Osteoblast (primary cell): ENCODE measurements at regions not wholly inside any gene's neighbourhood (a gene's known extent, or its start where the extent isn't known, plus 50 kb on each side); places are given as distances from the start of the nearest gene placed in this dataset. TPM values are rescaled to one million over a fixed set of nuclear protein-coding genes. Genes with fewer than 3 reads are reported as not detected.

Source experiments
- DNase-seq: peaks from one replicate; pipeline ENCODE4 v3.0.0; 2011; ENCODE audit warnings: low spot score, mixed read lengths; ENCODE audit not compliant: insufficient read length; ENCODE audit errors: missing footprints
- H2AFZ ChIP-seq: 2 replicates; pipeline ENCODE4 v1.6.0; 2011; ENCODE audit warnings: mild to moderate bottlenecking, low read length
- H3K27ac ChIP-seq: 2 replicates; pipeline ENCODE4 v1.5.1; 2011; ENCODE audit warnings: mild to moderate bottlenecking, low read depth, low read length, moderate library complexity
- H3K27me3 ChIP-seq: 2 replicates; pipeline ENCODE4 v1.6.0; 2012; ENCODE audit warnings: mild to moderate bottlenecking, control low read depth, inconsistent platforms, low read length, moderate library complexity; ENCODE audit not compliant: insufficient read depth
- H3K36me3 ChIP-seq: 2 replicates; pipeline ENCODE4 v1.5.1; 2011; ENCODE audit warnings: mild to moderate bottlenecking, low read length, control low read depth, moderate library complexity; ENCODE audit not compliant: insufficient read depth
- H3K4me1 ChIP-seq: 2 replicates; pipeline ENCODE4 v1.5.1; 2011; ENCODE audit warnings: mild to moderate bottlenecking, low read length, control low read depth, moderate library complexity; ENCODE audit not compliant: insufficient read depth
- H3K4me2 ChIP-seq: 2 replicates; pipeline ENCODE4 v1.6.0; 2011; ENCODE audit warnings: mild to moderate bottlenecking, low read length; ENCODE audit not compliant: insufficient read depth
- H3K4me3 ChIP-seq: fragments of 200-600 bp; sonication (generic); 3 replicates; pipeline ENCODE4 v1.5.1; 2012; ENCODE audit warnings: mild to moderate bottlenecking, low read length, inconsistent platforms; ENCODE audit not compliant: insufficient read depth
- H3K79me2 ChIP-seq: 2 replicates; pipeline ENCODE4 v1.6.0; 2012; ENCODE audit warnings: mild to moderate bottlenecking, low read length, control low read depth, inconsistent platforms; ENCODE audit not compliant: insufficient read depth
- H3K9me3 ChIP-seq: 2 replicates; pipeline ENCODE4 v1.5.1; 2011; ENCODE audit warnings: low read depth, low read length, control low read depth
- H4K20me1 ChIP-seq: 2 replicates; pipeline ENCODE4 v1.6.0; 2012; ENCODE audit warnings: mild to moderate bottlenecking, low read length, control low read depth; ENCODE audit not compliant: insufficient read depth
- small RNA-seq: library from RNA; depleted of rRNA; stranded (forward); fragments of <200 nt; gene quantifications from one replicate; pipeline ENCODE3, GENCODE V24; 2012
- TF ChIP-seq, protein P1 (sequence below): IDR thresholded peaks from 2 replicates; pipeline ENCODE4 v1.5.1; 2011; ENCODE audit warnings: mild to moderate bottlenecking, low read depth, low read length, moderate library complexity; ENCODE audit errors: extremely low read depth

GRCh38 chr1:9482403-9482802 is 56.9 kb upstream of the SLC25A33 start:
- no peak overlapping the region for H2AFZ ChIP-seq
- no peaks in the 10 kb centered on the region for H3K9me3 ChIP-seq
- TF ChIP-seq, protein P1, sequence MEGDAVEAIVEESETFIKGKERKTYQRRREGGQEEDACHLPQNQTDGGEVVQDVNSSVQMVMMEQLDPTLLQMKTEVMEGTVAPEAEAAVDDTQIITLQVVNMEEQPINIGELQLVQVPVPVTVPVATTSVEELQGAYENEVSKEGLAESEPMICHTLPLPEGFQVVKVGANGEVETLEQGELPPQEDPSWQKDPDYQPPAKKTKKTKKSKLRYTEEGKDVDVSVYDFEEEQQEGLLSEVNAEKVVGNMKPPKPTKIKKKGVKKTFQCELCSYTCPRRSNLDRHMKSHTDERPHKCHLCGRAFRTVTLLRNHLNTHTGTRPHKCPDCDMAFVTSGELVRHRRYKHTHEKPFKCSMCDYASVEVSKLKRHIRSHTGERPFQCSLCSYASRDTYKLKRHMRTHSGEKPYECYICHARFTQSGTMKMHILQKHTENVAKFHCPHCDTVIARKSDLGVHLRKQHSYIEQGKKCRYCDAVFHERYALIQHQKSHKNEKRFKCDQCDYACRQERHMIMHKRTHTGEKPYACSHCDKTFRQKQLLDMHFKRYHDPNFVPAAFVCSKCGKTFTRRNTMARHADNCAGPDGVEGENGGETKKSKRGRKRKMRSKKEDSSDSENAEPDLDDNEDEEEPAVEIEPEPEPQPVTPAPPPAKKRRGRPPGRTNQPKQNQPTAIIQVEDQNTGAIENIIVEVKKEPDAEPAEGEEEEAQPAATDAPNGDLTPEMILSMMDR: no peak
- no peak overlapping the region for H3K4me3 ChIP-seq
- no peaks in the 10 kb centered on the region for H3K4me1 ChIP-seq
- H3K79me2 ChIP-seq: no peaks in the 10 kb centered on the region
- no peak overlapping the region for H3K4me2 ChIP-seq
- H4K20me1 ChIP-seq: no peaks in the 10 kb centered on the region
- H3K27me3 ChIP-seq: peaks cover 17% of the 10 kb centered on the region
- no peak overlapping the region for H3K27ac ChIP-seq
- DNase-seq: no peak
- H3K36me3 ChIP-seq: no peaks in the 10 kb centered on the region

GRCh38 chr1:9482816-9483572 is 56.3 kb upstream of the SLC25A33 start:
- Histone ChIP-seq H3K4me2 (no peak overlapping the region), H3K4me3 (no peak overlapping the region), H3K27me3 (peaks cover 17% of the 10 kb centered on the region), H3K36me3 (no peaks in the 10 kb centered on the region), H2AFZ (no peak overlapping the region), H3K9me3 (no peaks in the 10 kb centered on the region), H4K20me1 (no peaks in the 10 kb centered on the region), H3K79me2 (no peaks in the 10 kb centered on the region), H3K27ac (no peak overlapping the region), H3K4me1 (no peaks in the 10 kb centered on the region)
- TF ChIP-seq, protein P1: no peak
- DNase-seq: no peak

DNA sequence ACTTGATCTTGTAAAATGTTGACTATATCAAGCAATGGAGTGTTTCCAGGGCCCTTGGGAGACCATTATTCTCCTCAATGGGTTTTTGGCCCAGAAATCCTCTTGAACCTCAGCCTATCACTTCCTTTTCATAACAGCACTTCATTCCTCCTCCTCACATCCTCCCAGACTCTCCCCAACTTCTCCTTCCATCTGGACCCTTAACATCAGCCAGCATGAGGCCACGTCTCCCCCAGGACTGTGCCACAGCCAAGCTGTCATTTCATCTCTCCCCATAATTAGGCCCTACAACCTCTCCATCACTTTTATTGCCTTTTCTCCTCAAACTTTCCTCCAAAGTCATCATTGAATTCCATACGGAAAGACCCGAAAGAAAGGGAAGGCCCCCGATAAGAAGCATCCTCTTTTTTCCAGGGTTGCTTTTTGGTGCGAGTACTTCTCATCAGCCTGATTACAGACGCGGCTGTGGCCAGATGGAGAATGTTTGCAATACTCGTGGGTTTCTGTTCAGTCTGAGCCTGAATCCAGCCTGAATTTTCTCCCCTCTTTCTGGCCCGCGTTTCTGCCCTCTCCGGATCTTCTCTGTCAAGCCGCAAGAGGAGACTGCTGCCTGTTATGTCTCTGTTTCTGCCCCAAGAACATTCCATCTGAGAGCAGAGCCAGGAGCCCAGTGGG is 52.7 kb upstream of the SLC25A33 start:
- no peaks in the 10 kb centered on the region for H3K9me3 ChIP-seq
- no peaks in the 10 kb centered on the region for H4K20me1 ChIP-seq
- DNase-seq: no peak
- TF ChIP-seq, protein P1: no peak
- H3K27me3 ChIP-seq: peaks cover 17% of the 10 kb centered on the region
- H3K4me2 ChIP-seq: no peak overlapping the region
- H3K27ac ChIP-seq: no peak overlapping the region
- no peak overlapping the region for H3K4me3 ChIP-seq
- H3K4me1 ChIP-seq: no peaks in the 10 kb centered on the region
- H2AFZ ChIP-seq: no peak overlapping the region
- no peaks in the 10 kb centered on the region for H3K79me2 ChIP-seq
- no peaks in the 10 kb centered on the region for H3K36me3 ChIP-seq

Small RNA genes lying in the stretch of these regions (small RNA-seq; reads per million reads assigned to genes)
- not detected for gene RNA5SP40
